ENCODE measurements at regions not wholly inside any gene's neighbourhood (a gene's known extent, or its start where the extent isn't known, plus 50 kb on each side); places are given as distances from the start of the nearest gene placed in this dataset.
"Not testable (repeated sequence)": the region's sequence is repeated elsewhere in the genome, so short reads cannot be mapped to it uniquely, and the experiment has no call there.

DNA sequence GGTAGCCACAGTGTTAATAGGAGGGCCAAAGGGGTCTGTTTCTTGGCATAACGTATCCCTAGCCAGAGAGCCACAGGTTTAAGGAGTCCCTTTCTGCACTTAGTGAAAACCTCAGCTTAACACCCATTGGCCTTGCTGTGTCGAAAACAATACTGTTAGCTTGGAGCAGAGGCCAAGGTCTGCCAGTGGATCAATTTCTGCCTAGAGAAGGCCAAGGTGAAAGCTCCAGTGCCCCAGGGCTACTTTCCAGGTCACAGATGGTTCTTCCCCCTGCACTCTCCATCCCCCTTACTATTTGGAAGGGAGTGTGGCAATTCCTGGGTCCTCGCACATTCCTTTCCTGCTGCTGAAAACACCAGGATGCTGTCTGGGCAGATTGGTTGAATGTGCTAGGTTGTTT lies 74.8 kb upstream of the TNP1 start:
- no peak for DNase-seq (ENCODE audit: low read depth)

DNA sequence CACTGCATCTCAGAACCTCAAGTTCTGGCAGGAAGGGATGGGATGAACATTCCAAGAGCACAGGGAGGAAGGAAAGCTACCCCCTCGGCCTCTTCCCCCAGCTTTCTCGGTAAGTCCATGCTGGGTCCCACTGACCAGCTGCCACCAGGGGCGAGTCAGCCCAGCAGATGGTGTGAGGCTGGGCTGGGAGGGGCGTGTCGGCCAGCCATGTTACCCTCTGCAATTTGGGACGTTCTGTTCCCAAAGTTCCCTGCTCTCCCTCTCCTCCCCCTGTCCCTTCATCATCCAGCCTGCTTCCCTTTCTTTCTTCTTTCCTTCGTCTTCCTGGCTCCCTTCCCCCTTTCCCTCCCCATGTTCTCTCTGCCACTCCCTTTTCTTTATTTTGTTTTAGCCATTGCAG lies 74.3 kb upstream of the TNP1 start:
- DNase-seq (ENCODE audit: low read depth) = no peak

DNA sequence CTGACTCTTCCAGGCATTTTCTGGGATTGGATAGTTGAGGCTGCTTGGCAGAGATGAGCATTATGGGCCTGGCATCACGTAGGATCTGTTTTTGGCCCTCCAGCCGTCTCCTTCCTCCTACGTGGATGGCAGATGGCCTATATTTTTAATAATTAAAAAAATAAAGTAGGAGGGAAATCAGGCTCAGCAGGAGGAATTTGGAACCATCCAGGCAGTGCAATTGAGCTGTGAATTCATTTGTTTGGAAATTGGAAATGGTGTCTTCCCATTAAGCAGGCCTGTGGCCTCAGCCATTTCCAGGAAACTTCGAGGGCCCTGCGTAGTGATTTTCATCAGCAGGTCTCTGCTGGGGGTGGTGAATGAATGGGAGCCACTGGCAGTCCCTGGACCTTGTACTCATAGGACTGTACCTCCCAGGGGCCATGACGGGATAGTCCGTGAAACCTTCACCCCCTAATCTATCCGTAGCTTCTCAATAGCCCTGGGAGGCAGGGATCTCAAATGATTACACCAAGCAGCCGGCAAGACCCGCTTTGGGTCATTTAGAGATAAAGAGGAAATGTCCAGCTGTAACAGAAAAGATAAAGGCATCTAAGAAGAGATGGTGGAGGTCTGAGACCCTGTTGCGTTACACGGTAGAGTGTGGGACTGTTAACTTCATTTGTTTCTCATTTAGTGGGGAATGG lies 73.1 kb upstream of the TNP1 start:
- no peak for DNase-seq (ENCODE audit: low read depth)

DNA sequence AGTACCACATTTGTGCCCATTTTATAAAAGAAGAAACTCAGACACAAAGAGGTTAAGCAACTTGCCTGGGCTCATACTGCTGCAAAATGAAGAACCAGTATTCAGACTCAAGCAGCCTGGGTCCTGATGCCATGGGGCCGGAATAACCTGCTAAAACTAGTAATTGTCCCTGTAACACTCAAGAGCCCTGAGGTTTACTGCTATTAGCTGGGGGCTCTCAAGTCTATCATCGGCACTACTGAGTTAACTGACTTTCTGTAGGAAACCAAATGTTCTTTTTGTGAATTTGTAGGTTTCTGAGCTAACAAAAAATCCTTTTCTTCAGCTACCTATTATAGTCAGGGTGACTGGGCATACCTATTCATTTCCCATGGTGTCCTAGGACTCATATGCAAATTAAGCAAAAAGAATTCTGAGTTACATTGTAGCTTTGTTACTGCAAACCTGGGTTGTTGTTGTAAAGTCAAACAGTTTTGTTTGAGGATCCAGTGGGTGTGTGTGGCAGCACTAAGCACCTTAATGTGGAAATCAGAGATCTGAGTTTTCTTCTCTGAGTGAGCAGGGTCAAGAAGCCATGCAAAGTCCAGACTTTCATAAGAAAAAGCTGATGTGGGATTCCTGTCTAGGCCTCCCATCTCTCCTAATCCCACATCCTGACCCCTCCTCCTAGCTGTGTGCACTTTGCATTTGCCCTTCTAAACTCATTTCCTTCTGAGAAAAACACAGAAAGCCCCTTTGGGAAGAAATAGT lies 72.4 kb upstream of the TNP1 start:
- no peak for DNase-seq (ENCODE audit: low read depth)

DNA sequence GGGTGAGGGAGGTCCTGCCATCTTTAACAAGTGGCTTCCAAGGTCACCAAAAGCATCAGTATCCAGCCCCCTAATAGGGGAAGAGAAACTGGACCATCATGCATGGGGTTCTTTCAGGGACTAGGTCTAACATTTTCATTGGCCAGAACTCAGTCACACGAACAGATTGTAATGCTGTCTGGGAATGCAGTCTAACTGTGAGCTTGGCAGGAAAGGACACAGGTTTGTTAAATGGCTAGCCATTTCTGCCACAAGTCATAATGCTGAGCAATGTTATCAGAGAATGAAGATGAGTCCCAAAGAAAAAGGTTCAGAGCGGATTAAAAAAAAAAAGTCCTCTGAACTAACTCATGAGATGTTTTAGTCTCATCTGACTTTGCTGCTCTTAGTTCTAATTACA lies 70.9 kb upstream of the TNP1 start:
- no peak for DNase-seq (ENCODE audit: low read depth)

DNA sequence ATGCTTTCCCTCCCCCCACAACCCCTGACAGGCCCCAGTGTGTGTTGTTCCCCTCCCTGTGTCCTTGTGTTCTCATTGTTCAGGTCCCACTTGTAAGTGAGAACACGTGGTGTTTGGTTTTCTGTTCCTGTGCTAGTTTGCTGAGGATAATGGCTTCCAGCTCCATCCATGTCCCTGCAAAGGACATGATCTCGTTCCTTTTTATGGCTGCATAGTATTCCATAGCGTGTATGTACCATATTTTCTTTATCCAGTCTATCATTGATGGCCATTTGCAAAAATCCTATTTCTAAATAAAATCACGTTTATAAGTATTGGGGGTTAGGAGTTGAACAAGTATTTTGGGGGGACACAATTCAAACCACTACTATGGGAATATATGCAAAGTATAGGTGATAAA lies 69.5 kb upstream of the TNP1 start:
- not testable (repeated sequence) for DNase-seq (ENCODE audit: low read depth)

DNA sequence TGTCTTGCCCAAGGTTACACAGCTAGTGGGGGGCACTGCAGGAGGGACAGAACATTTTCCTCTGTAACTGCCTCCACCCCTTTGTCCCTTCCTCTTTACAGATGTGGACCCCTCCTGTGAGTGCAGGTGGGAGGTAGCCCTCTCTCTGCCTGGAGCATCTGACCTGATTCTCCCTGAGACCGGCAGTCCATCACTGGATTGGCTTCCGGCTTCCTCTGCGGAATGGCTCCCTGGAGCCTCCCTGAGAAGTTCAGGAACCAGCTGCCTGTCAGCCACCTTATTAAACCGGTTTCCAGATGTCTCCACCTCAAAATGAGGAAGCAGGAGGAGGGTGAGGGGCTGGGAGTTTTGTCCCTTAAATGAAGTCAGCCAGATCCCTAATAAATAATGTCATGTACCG lies 67.3 kb upstream of the TNP1 start:
- no peak for DNase-seq (ENCODE audit: low read depth)

DNA sequence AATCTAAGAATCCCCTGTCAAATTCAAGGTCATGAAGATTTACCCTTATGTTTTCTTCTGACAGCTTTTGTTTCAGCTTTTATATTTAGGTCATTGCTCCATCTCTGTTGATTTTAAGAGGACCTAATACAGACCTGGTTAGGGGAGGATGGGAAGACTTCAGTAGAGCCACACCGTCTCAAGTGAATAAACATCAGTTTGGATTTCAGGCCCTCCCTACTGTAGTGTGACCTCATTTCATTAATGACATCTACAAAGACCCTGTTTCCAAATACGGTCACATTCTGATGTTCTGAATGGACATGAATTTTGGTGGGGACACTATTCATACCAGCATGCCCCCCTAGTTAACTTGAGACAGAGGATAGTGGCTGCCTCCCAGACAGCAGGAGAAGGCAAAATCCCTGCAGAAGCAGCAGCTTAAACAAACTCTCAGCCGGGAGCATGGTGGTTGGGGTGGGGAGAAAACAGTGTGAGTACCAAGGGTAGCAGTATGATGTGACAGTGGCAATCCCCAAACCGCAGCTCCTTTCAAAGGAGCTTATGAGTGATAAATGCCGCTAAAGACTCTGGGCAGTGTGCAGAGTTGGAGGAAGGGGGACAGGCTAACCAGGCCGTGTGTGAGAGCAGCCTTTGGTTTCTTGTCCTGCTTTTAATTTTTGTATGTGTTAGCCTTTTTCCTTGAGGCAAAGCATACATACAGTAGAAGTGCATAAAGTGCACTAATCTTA lies 65.9 kb upstream of the TNP1 start:
- DNase-seq (ENCODE audit: low read depth) = no peak

DNA sequence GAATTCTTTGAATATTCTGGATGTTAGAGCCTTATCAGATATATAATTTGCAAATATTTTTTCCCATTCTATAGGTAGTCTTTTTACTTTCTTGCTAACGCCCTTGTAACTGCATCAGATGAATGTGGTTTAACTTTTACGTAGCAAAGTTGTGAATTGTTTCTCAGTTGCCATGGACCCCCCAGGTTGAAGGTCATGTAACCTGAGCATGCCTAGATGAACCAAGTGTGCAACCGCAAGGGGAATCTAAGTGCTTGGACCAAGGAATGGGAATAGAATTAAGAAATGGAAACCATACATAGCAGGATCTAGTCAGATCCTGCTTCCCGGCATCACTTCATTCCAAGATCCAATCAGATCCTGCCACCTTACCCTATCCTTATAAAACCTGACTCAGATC lies 65.1 kb upstream of the TNP1 start:
- no peak for DNase-seq (ENCODE audit: low read depth)

DNA sequence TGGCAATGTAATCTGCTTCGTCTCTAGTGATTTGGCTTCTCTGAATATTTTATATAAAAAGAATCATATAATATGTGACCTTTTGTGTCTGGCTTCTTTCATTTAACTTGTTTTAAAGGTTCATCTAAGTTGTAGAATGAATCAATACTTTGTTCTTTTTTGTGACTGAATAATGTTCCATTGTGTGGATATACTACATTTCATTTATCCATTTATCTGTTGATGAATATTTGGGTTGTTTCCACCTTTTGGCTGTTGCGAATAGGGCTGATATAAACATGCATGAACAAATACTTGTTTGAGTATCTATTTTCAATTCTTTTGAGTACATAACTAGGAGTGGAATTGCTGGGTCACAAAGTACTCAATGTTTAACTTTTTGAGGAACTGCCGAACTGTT lies 63.8 kb upstream of the TNP1 start:
- no peak for DNase-seq (ENCODE audit: low read depth)

DNA sequence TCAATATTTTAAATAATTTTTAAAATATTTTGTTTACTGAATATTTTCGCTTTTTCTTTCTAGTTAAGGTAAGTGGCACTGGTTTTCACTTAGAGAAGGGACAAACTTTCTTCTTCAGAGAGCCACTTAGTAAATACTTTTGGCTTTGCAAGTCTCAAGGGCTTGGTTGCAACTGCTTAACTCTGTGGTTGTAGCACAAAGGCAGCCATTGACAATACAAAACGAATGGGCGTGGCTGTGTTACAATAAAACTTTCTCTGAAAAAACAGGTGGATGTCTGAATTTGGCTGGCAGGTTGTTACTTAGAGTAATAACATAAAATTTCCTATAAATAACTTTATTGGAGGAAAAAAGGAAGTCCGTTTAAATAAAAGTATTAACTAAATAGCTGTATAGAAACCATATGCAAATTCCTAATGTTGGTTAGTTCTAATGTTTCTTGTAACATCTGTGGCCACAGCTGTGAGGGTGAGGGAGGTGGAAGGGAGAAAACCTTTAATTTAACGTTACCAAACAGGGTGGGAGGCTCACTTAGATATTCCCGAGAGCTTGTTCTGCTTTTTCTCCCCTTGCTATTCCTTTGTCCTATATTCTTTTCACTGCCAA lies 62.4 kb upstream of the TNP1 start:
- DNase-seq (ENCODE audit: low read depth) = no peak

DNA sequence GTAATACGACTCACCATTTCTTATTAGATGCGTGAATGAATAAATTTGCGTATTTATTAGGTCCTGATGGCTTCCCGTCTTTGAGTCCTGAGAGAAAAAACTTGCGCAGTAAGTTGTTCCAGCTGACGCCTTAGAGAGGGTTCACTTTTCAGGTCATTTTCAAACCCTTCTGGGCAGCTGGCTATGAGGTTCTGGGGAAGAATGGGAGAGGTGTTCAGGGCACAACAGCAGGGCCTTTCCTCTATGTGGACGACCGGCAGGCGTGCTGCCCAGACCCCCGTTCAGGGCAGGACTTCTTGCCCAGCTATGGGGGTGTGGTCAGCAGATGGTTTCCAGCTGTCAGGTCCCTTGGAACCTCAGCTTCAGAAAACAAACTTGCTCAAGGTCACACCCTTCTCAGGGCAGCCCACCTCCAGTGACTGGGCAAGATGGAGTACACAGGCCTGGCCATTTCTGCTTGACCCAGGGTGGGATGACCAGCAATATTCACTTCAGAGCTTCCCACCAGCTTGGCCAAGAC lies 61.1 kb upstream of the TNP1 start:
- no peak for DNase-seq (ENCODE audit: low read depth)

DNA sequence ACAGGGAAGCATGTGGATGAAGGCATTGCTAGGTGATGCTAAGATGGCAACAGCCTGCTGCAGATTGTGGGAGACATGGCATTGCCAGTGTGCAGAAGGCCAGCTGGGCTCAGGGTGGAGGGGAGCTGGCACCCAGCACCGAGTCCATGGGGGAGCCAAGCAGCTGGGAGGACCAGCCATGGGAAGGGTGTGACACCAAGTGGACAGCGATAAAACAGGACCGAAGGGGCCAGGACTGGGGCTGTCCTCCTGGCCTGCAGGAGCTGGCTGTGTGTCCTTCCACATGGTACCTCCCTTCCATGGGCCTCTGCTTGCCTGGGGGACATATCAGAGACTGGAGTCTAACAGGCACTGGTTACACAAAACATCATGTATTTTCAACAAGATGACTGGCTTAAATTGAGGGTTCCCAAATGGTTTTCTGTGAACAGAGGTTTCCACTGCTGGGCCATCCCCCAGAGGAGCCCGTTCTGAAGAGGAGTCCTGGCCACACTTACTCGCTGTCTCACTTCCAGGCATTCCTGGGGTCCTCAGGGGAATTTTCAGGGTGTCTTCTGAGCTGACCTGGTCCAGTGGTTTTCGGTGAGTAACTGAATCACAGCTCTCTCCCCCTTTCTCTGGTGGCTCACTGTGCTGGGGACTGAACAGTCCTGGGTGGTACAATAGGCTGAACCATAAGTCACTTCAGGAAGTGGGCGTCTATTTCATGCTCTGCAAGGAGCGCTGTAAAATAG lies 60.4 kb upstream of the TNP1 start:
- DNase-seq (ENCODE audit: low read depth) = no peak

DNA sequence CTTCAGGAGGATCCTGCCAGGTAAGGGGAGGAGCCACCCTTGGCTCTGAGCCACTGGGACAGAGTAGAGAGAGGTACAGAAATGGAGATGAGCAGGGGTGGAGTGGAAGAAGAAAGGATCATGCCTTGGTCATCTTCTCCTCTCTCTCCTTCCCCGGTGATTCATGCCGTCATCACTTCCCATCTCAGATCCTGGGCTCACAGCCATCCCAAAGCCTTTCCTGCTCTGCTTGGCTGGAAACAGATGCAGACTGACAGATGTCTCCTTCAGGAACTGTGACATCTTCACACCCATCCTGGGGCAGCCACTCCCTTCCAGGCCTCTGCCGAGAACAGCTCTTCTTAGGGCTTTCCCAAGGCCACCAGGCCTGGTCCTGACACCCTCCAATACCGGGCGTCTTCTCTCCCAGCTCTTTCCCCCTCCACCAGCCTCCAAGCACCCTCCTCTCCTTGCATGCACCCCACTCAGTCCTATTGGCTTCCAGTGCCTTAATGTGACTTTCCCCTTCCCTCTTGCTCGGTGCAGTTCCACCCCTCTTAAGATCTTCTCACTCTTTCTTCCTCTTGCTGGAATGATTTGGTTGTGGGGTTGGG lies 58.3 kb upstream of the TNP1 start:
- DNase-seq (ENCODE audit: low read depth) = no peak

DNA sequence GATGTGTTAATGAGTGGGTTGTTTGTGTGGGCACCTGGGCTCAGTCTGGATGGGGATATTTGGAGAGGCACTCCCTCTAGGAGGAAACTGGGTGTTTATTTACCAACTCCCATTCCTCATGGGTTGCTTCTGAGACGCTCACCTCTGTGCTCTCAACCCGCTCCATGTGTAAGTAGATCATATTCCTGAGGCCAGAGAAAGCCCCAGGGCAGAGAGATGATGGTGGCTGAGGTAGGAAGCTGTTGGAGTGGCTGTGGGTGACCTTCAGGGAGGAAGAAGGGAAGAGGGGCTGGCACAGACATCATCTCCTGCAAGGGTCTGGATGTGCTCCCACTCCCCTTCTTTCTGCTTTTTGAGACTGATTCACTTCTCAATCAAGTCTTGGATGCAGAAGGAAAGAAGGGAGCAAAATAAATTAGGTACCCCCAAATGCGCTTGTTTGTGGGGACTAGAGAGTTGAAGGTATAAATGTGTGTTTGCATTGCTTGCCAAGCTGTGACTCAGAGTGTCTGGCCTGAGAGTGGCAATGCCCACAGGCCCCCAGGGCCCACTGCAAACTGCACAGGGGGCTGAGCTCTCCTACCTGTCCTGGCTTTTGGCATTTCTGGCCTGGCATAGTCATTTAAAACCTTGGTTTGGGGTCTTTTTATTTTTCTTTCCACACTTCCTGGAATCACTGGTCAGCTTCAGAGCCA lies 57.2 kb upstream of the TNP1 start:
- no peak for DNase-seq (ENCODE audit: low read depth)

DNA sequence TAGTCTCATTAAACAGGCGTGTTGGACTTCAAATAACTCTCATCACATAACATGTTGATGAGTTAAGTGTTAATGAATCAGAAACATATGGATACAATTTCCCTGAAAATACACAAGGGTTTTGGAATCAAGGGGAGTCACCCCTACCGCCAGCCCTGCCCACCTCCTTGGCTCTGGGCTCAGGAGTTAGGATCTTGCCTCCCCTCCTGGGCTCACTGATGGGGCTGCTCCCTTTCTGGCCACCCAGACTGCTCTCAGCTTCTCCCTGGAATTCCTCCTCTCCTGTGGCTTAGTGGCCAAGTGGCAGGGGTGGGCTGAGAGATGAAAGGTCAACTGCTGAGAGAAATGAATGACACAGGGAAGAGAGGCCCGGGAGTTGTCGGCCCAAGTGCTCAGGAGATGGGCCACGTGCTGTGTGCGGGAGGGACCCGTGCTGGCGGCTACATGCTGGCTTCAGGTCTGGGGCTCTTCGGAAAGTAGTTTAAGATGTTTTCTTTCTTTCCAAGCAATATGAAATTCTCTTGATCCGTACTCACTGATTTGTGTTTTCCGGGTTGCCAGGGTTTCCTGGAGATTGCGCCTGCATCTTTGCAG lies 55.8 kb upstream of the TNP1 start:
- DNase-seq (ENCODE audit: low read depth) = no peak

DNA sequence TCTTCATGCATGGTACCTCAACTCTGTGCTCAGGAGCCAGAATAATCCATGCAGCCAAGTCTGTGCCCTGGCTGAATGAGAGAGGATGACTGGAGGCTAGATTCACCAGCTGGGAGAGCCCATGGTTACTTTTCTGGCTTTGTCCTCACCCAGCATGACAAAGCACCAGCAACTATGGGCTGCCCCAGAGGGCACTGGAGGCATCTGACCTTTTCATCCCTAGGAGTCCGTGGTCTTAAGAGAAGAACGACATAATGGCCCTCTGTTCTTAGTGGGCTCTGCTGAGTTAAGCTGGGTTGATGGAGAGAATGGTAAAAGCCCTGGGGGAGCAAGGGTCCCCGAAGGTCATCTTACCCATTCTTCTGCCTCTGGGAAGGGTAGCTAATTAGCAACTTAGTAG lies 54.6 kb upstream of the TNP1 start:
- no peak for DNase-seq (ENCODE audit: low read depth)

DNA sequence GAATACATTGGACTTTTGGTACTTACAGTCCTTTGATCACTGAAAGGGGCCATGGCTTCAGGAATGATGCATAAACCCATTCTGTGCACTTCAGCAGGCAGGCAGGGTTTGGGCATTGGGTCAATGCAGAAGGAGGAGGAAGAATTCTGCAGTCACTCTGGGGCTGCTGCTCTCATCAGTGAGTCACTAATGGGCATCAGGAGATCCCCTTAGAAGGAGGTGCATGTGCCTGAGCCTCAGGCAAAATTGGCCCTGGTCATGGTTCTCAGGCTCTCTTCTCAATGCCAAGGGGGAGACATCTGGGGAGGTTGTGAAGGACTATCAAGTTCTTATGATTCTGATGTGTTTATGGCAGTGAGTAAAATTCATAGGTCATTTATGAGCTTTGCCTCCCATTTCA lies 52.0 kb upstream of the TNP1 start:
- no peak for DNase-seq (ENCODE audit: low read depth)

DNA sequence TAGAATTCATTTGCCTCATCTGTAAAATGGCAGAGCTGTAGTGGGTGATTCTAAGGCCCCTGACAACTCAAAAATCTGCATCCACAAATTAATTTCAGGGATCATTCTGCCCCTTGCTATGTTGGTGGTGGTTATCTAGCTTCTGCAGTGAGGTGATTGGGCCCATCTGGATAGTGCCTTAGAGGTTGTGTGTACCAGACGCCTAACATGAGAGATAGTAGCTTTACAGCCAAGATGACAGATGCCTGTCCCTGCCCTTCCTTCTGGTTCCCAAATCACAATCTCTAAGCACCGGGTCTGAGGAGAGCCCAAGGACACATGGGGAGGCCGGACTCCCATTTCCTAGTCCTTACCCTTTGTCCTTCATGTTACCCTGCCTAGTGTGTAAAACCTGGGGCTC lies 51.1 kb upstream of the TNP1 start:
- DNase-seq (ENCODE audit: low read depth) = no peak

DNA sequence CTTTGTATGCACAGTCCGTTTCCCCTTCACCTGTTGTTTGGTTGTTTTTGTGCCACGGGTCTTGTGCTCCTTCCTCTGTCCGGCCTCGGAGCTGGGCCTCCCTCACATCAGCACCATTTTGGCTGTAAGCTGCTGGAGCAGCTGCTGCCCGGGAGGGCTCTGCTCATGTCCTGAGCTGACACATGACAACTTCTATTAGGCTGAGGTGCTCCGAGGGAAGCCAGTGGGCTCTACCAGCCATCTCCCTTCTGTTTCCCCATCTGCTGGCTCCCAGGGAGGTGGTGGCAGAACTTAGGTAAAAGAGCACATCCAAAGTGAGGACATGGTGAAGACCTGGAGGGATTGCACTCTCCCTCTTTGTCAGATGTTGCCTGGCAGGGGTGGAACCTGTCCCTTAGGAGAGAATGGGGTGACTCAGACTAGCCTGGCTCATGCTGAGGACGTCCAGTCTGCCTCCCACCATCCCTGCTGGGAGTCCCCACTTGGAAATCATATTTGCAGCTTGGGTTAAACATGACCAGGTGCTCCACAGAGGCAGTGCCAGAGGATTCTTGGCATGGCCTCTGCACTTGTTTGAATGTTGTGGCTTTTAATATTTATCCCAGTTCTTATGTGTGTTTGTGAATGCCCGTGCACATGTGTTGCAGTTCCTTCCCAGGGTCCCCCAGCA lies 49.8 kb upstream of the TNP1 start:
- no peak for DNase-seq (ENCODE audit: low read depth)

Data from stimulated activated CD4-positive, alpha-beta T cell treated with anti-CD3 and anti-CD28 coated beads, Interleukin-2, amount 100 ng/mL, for 4 hours (primary cell).